SK-N-MC (cell line): ENCODE measurements at regions not wholly inside any gene's neighbourhood (a gene's known extent, or its start where the extent isn't known, plus 50 kb on each side); places are given as distances from the start of the nearest gene placed in this dataset.
A peak's percentile ranks its signal among the peaks of the same experiment; 100 is the strongest.

Experiments
- DNase-seq: peaks from one replicate; pipeline ENCODE4 v3.0.0-alpha.2; 2011; ENCODE audit warnings: low read depth, low spot score
- H3K27ac ChIP-seq: fragments of 200-600 bp; sonication (generic); 2 replicates; pipeline ENCODE4 v1.5.1; 2016; ENCODE audit warnings: mixed run types
- H3K36me3 ChIP-seq: fragments of 200-600 bp; sonication (generic); 2 replicates; pipeline ENCODE4 v1.6.1; 2017; ENCODE audit warnings: antibody characterized with exemption, low read length, mixed read lengths; ENCODE audit not compliant: insufficient read depth
- H3K4me3 ChIP-seq: fragments of 200-600 bp; sonication (generic); 2 replicates; pipeline ENCODE4 v1.5.1; 2016
- H3K9ac ChIP-seq: fragments of 200-600 bp; sonication (generic); 2 replicates; pipeline ENCODE4 v1.8.0; 2017; ENCODE audit warnings: mixed run types, mixed read lengths; ENCODE audit not compliant: insufficient read length
- H3K9me3 ChIP-seq: fragments of 200-600 bp; sonication (generic); 2 replicates; pipeline ENCODE4 v1.6.1; 2017; ENCODE audit warnings: low read depth, mild to moderate bottlenecking, antibody characterized with exemption, low read length, moderate library complexity, mixed read lengths
- EZH2 ChIP-seq: fragments of 200-600 bp; sonication (generic); IDR thresholded peaks from one replicate; pipeline ENCODE4 v1.6.1; 2017; ENCODE audit warnings: antibody characterized with exemption
- FOXP2 ChIP-seq: optimal IDR thresholded peaks from 2 replicates; pipeline ENCODE3; 2011; ENCODE audit warnings: mild to moderate bottlenecking, moderate library complexity; ENCODE audit not compliant: insufficient read depth; ENCODE audit errors: extremely low read length, control extremely low read depth
- POLR2AphosphoS5 ChIP-seq: IDR thresholded peaks from 2 replicates; pipeline ENCODE4 v1.6.1; 2012; ENCODE audit warnings: mild to moderate bottlenecking, low read depth, low read length, borderline replicate concordance

DNA sequence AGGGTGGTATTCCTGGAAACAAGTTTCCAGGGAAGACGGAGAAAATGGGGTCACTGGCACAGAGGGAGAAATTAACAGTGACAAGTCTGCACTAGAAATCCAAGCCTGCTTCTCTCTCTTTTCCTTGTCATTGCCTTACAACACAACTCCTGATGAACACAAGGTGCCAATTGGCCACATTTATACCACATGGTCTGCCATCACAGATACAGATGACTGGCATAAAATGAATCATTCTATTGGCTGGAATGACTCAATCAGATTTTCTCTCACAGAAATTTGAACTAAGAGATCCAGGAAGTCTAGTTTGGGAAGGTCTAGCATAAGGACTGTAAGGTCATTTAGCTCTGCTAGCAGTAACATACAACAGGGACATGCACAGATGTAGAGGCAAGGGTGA, 190.3 kb downstream of the LINC00237 start:
- Histone ChIP-seq H3K9me3 (no peaks in the 10 kb centered on the region; the same call in 1 of the 2 replicates), H3K27ac (no peak overlapping the region), H3K9ac (no peak overlapping the region), H3K4me3 (no peak overlapping the region), H3K36me3 (no peaks in the 10 kb centered on the region)
- TF ChIP-seq EZH2 (no peak), POLR2AphosphoS5 (no peak), FOXP2 (no peak)
- no peak for DNase-seq

- H3K36me3 ChIP-seq: no peaks in the 10 kb centered on the region
- no peaks in the 10 kb centered on the region for H3K9me3 ChIP-seq
- TF ChIP-seq EZH2 (no peak), FOXP2 (no peak), POLR2AphosphoS5 (no peak)
- no peak overlapping the region for H3K4me3 ChIP-seq
- no peak overlapping the region for H3K9ac ChIP-seq
- no peak overlapping the region for H3K27ac ChIP-seq
- no peak for DNase-seq
Observed at GRCh38 chr20:20904501-20904831, 192.0 kb upstream of the RALGAPA2 start.

- Histone ChIP-seq H3K36me3 (no peaks in the 10 kb centered on the region), H3K27ac (no peak overlapping the region), H3K9me3 (no peaks in the 10 kb centered on the region), H3K4me3 (no peak overlapping the region), H3K9ac (no peak overlapping the region)
- TF ChIP-seq FOXP2 (no peak), EZH2 (no peak), POLR2AphosphoS5 (no peak)
- no peak for DNase-seq
Observed at GRCh38 chr20:20903773-20904500, 191.5 kb upstream of the RALGAPA2 start.

GRCh38 chr20:20897922-20898321, 185.5 kb upstream of the RALGAPA2 start:
- H3K9ac ChIP-seq: no peak overlapping the region
- no peaks in the 10 kb centered on the region for H3K36me3 ChIP-seq
- no peak overlapping the region for H3K4me3 ChIP-seq
- no peak for TF ChIP-seq POLR2AphosphoS5
- no peak for TF ChIP-seq EZH2
- TF ChIP-seq FOXP2: no peak
- DNase-seq: no peak
- H3K27ac ChIP-seq: no peak overlapping the region
- no peaks in the 10 kb centered on the region for H3K9me3 ChIP-seq

GRCh38 chr20:20897145-20897544, 184.7 kb upstream of the RALGAPA2 start:
- Histone ChIP-seq H3K9me3 (no peaks in the 10 kb centered on the region), H3K36me3 (no peaks in the 10 kb centered on the region), H3K9ac (no peak overlapping the region), H3K4me3 (no peak overlapping the region), H3K27ac (no peak overlapping the region)
- TF ChIP-seq FOXP2 (no peak), EZH2 (no peak), POLR2AphosphoS5 (no peak)
- no peak for DNase-seq

DNA sequence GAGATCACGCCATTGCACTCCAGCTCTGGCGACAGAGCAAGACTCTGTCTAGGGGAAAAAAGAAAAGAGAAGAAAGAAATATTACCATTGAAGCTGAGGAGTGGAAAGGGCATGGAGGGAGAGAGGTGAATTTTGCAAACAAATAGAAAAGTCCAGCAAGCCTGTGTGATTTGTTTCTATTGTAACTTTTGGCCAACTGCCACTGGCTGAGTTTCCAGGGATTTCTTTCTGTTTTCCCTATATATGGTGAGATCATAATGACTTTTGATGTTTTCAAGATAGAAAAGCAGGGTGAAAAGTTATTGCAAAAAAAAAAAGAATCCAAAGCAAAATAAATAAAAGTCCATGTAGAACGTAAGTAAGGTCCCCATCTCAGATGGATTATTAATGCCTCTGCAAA, 184.2 kb upstream of the RALGAPA2 start:
- Histone ChIP-seq H3K27ac (no peak overlapping the region), H3K4me3 (no peak overlapping the region), H3K36me3 (no peaks in the 10 kb centered on the region), H3K9ac (no peak overlapping the region), H3K9me3 (no peaks in the 10 kb centered on the region)
- no peak for DNase-seq
- TF ChIP-seq POLR2AphosphoS5: no peak
- no peak for TF ChIP-seq FOXP2
- TF ChIP-seq EZH2: no peak

DNA sequence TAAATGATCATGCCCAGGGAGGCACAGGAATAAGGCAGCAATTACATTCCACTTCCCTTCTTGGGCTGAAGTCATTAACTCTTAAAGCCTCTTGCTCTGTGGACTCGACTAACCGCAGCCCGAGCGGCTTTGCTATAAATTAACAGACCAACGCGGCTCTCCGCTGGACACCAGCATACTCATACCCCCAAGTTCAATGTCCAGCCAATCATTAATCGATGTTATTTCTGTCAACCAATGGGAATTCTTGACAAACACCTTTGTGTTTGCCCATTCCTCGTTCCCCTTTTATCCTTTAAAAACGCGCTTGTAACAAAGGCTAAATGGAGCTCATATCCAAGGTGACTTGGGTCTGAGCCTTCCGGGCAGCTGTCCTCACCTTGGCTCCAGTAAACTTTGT, 183.1 kb upstream of the RALGAPA2 start:
- H3K36me3 ChIP-seq: no peaks in the 10 kb centered on the region
- DNase-seq: no peak
- TF ChIP-seq POLR2AphosphoS5: no peak
- TF ChIP-seq FOXP2: no peak
- no peak for TF ChIP-seq EZH2
- H3K4me3 ChIP-seq: no peak overlapping the region
- H3K27ac ChIP-seq: no peak overlapping the region
- H3K9ac ChIP-seq: no peak overlapping the region
- no peaks in the 10 kb centered on the region for H3K9me3 ChIP-seq

- no peak for TF ChIP-seq EZH2
- TF ChIP-seq POLR2AphosphoS5: no peak
- TF ChIP-seq FOXP2: peak; percentile 53
- no peak overlapping the region for H3K4me3 ChIP-seq
- H3K36me3 ChIP-seq: no peaks in the 10 kb centered on the region
- no peaks in the 10 kb centered on the region for H3K9me3 ChIP-seq
- H3K9ac ChIP-seq: no peak overlapping the region
- H3K27ac ChIP-seq: no peak overlapping the region
- DNase-seq: peak; percentile 89
Observed at GRCh38 chr20:20894753-20895152, 182.3 kb upstream of the RALGAPA2 start.

DNA sequence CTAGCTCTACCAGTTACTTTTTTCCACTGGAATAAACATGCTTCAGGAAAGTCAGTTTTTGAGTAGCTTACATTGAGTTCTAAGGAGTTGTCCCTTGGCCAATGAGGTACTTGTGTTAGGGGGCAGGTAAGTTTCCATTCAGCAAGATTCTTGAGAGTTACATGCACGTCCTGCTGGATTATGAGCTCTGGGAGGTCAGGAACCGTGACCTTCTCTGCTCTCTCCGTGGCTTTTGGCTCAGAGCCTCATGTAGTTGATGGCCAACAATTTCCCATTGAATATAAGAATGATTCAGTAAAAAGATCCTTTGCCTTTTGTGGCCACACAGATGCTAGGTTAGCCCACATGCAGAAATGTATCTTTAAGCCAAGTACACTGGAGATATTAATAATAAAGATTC, 181.8 kb upstream of the RALGAPA2 start:
- no peaks in the 10 kb centered on the region for H3K9me3 ChIP-seq
- no peak overlapping the region for H3K27ac ChIP-seq
- TF ChIP-seq EZH2 (no peak), POLR2AphosphoS5 (no peak), FOXP2 (no peak)
- H3K9ac ChIP-seq: no peak overlapping the region
- H3K36me3 ChIP-seq: no peaks in the 10 kb centered on the region
- H3K4me3 ChIP-seq: no peak overlapping the region
- no peak for DNase-seq
